PC-9 (cell line): ENCODE measurements at regions not wholly inside any gene's neighbourhood (a gene's known extent, or its start where the extent isn't known, plus 50 kb on each side); places are given as distances from the start of the nearest gene placed in this dataset.

Experiments
- BruUV-seq: library from RNA; stranded (reverse); fragments of 400-500 nt; replicated peaks from 2 replicates; lab custom pipeline; 2021; lab: Mats Ljungman, UMichigan
- CTCF ChIA-PET: fragments of 300-600 bp; sonication (Branson Sonifier 250); formaldehyde crosslinking; loops from one replicate; lab custom pipeline; 2022; ENCODE audit warnings: antibody characterized with exemption; lab: Charles Lee
- POLR2A ChIA-PET: fragments of 300-600 bp; sonication (Branson Sonifier 250); formaldehyde crosslinking; loops from one replicate; lab custom pipeline; 2022; ENCODE audit warnings: antibody characterized with exemption; ENCODE audit not compliant: unreplicated experiment; lab: Charles Lee
- DNase-seq, 2 experiments: peaks; one replicate each; pipeline versions ENCODE4 v3.0.0 to v3.0.0-alpha.2; 2015 to 2022; ENCODE audit warnings: mixed read lengths in 1 of 2
- H2AFZ ChIP-seq: fragments of 200-600 bp; sonication (generic); 2 replicates; pipeline ENCODE4 v1.8.1; 2017; ENCODE audit warnings: antibody characterized with exemption
- H3F3A ChIP-seq: fragments of 200-600 bp; sonication (generic); 2 replicates; pipeline ENCODE4 v1.8.1; 2017; ENCODE audit warnings: antibody characterized with exemption, mild to moderate bottlenecking, low read depth; ENCODE audit not compliant: insufficient read depth
- H3K27ac ChIP-seq: fragments of 200-600 bp; sonication (generic); 2 replicates; pipeline ENCODE4 v1.6.1; 2016; ENCODE audit warnings: mixed run types
- H3K27me3 ChIP-seq: fragments of 200-600 bp; sonication (generic); 2 replicates; pipeline ENCODE4 v1.6.1; 2016; ENCODE audit warnings: low read depth, mixed run types; ENCODE audit not compliant: insufficient read depth
- H3K36me3 ChIP-seq: fragments of 200-600 bp; sonication (generic); 2 replicates; pipeline ENCODE4 v1.6.1; 2016; ENCODE audit warnings: low read depth, mixed run types
- H3K4me1 ChIP-seq: fragments of 200-600 bp; sonication (generic); replicated peaks from 2 replicates; pipeline ENCODE4 v1.6.1; 2016; ENCODE audit warnings: mixed run types; ENCODE audit not compliant: insufficient read depth
- H3K4me2 ChIP-seq: fragments of 200-600 bp; sonication (generic); 2 replicates; pipeline ENCODE4 v1.6.1; 2017; ENCODE audit warnings: mixed run types
- H3K4me3 ChIP-seq: fragments of 200-600 bp; sonication (generic); 2 replicates; pipeline ENCODE4 v1.6.1; 2016; ENCODE audit warnings: mixed run types
- H3K79me2 ChIP-seq: fragments of 200-600 bp; sonication (generic); 2 replicates; pipeline ENCODE4 v1.6.1; 2017; ENCODE audit warnings: low read depth, mixed run types
- H3K9me2 ChIP-seq: fragments of 200-600 bp; sonication (generic); 2 replicates; pipeline ENCODE4 v1.8.1; 2017; ENCODE audit warnings: mild to moderate bottlenecking; ENCODE audit not compliant: insufficient read depth
- H3K9me3 ChIP-seq: fragments of 200-600 bp; sonication (generic); 2 replicates; pipeline ENCODE4 v1.8.1; 2016; ENCODE audit warnings: low read depth; ENCODE audit not compliant: insufficient read depth
- H4K20me1 ChIP-seq: fragments of 200-600 bp; sonication (generic); 2 replicates; pipeline ENCODE4 v1.8.1; 2017; ENCODE audit not compliant: insufficient read depth
- CTCF ChIP-seq: fragments of 200-600 bp; sonication (generic); conservative IDR thresholded peaks from 2 replicates; pipeline ENCODE4 v1.6.1; 2017; ENCODE audit warnings: mixed run types, antibody characterized with exemption, mild to moderate bottlenecking, moderate library complexity
- EZH2 ChIP-seq: fragments of 200-600 bp; sonication (generic); IDR thresholded peaks from 2 replicates; pipeline ENCODE4 v1.8.0; 2017; ENCODE audit warnings: antibody characterized with exemption, low read depth
- intact Hi-C: fragments of 100-400 bp; cut with micrococcal nuclease; formaldehyde crosslinking; loops from one replicate; pipeline ENCODE4 v1.10.0; 2022; ENCODE audit not compliant: unreplicated experiment

- intact Hi-C loops: no loop called here
- CTCF ChIA-PET: no interaction called here
- Histone ChIP-seq H3K9me3 (no peaks in the 10 kb centered on the region), H3K27me3 (no peaks in the 10 kb centered on the region), H2AFZ (no peak overlapping the region), H3K9me2 (no peaks in the 10 kb centered on the region), H4K20me1 (no peaks in the 10 kb centered on the region), H3K27ac (no peak overlapping the region), H3K4me1 (no peaks in the 10 kb centered on the region), H3K36me3 (no peaks in the 10 kb centered on the region), H3K4me2 (no peak overlapping the region), H3K4me3 (no peak overlapping the region), H3K79me2 (no peaks in the 10 kb centered on the region), H3F3A (no peaks in the 10 kb centered on the region)
- DNase-seq: no peak
- no peak for TF ChIP-seq EZH2
- no peak for TF ChIP-seq CTCF
- BruUV-seq: no TSS peak
- POLR2A ChIA-PET: no interaction called here
These were observed 51.2 kb upstream of the TLR3 start for GRCh38 chr4:186017801-186018200.

DNA sequence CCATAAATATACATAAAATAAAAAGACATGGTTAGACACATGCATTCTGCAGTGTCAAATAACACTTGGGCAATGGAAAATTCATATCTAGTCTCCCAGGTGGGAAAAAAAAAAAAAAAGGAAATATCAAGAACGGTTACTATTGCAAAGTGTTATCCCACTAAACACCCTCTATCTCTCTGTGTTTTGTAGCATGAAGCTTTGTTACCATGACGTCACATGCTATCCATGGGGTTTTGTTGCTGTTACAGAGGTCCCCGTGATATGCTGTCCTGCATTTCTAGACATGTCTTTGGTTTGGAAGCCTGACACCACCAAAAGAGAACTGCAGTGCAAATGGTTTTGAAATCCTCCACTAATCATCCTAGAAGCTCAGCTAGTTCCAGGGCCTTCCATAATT lies 50.7 kb upstream of the TLR3 start:
- DNase-seq: no peak
- Histone ChIP-seq H3K9me3 (no peaks in the 10 kb centered on the region), H3K4me1 (no peaks in the 10 kb centered on the region), H3K27me3 (no peaks in the 10 kb centered on the region), H3K79me2 (no peaks in the 10 kb centered on the region), H3K4me2 (no peak overlapping the region), H3K36me3 (no peaks in the 10 kb centered on the region), H4K20me1 (no peaks in the 10 kb centered on the region), H2AFZ (no peak overlapping the region), H3K27ac (no peak overlapping the region), H3F3A (no peaks in the 10 kb centered on the region), H3K9me2 (no peaks in the 10 kb centered on the region), H3K4me3 (no peak overlapping the region)
- intact Hi-C loops: no loop called here
- ChIA-PET POLR2A (no interaction called here), CTCF (interaction anchor here (0.8 kb wide), 1 partner anchor 119 kb away, joined by 3 read pairs; no protein-coding TSS in a partner anchor)
- TF ChIP-seq CTCF: no peak
- TF ChIP-seq EZH2: no peak
- BruUV-seq: no TSS peak

DNA sequence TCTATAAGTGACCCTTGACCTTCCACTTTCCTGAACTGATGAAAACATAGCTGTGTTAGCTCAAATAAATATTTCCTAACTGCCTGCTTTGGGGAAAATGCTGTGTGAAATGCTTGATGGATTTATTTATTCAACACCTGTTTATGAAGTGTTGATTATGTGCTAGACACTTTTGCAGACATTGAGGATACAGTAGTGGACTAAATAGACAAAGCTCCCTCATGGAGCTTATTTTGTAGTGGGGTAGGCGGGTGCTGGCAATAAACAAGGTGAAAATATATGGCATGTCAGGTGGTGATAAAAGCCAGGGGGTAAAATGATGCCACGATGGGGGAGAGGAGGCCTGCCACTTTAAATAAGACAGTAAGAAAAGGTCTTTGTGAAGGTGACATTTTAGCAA lies 50.2 kb upstream of the TLR3 start:
- H3K4me2 ChIP-seq: no peak overlapping the region
- H3K36me3 ChIP-seq: no peaks in the 10 kb centered on the region
- H3K9me3 ChIP-seq: no peaks in the 10 kb centered on the region
- POLR2A ChIA-PET: no interaction called here
- no peak for TF ChIP-seq CTCF
- TF ChIP-seq EZH2: no peak
- no peaks in the 10 kb centered on the region for H4K20me1 ChIP-seq
- H2AFZ ChIP-seq: no peak overlapping the region
- CTCF ChIA-PET: interaction anchor here (0.8 to 1.0 kb wide), 2 partner anchors 119 to 171 kb away, joined by 3 read pairs; no protein-coding TSS in a partner anchor
- DNase-seq: no peak
- H3K27me3 ChIP-seq: no peaks in the 10 kb centered on the region
- H3K79me2 ChIP-seq: no peaks in the 10 kb centered on the region
- BruUV-seq: no TSS peak
- no peaks in the 10 kb centered on the region for H3K9me2 ChIP-seq
- intact Hi-C loops: no loop called here
- H3K27ac ChIP-seq: no peak overlapping the region
- no peaks in the 10 kb centered on the region for H3K4me1 ChIP-seq
- no peak overlapping the region for H3K4me3 ChIP-seq
- no peaks in the 10 kb centered on the region for H3F3A ChIP-seq
